OCI-LY3 (cell line): ENCODE measurements at regions not wholly inside any gene's neighbourhood (a gene's known extent, or its start where the extent isn't known, plus 50 kb on each side); places are given as distances from the start of the nearest gene placed in this dataset.

Experiments
- CTCF ChIP-seq: fragments of 200-600, 300-600 bp; sonication (generic); IDR thresholded peaks from 2 replicates; pipeline ENCODE4 v1.5.1; 2014; ENCODE audit warnings: antibody characterized with exemption, low read length, low read depth
- EZH2phosphoT487 ChIP-seq: fragments of 200-600 bp; shearing (Covaris generic); IDR thresholded peaks from 2 replicates; pipeline ENCODE4 v1.6.1; 2018; ENCODE audit warnings: antibody characterized with exemption, mixed run types, low read depth

DNA sequence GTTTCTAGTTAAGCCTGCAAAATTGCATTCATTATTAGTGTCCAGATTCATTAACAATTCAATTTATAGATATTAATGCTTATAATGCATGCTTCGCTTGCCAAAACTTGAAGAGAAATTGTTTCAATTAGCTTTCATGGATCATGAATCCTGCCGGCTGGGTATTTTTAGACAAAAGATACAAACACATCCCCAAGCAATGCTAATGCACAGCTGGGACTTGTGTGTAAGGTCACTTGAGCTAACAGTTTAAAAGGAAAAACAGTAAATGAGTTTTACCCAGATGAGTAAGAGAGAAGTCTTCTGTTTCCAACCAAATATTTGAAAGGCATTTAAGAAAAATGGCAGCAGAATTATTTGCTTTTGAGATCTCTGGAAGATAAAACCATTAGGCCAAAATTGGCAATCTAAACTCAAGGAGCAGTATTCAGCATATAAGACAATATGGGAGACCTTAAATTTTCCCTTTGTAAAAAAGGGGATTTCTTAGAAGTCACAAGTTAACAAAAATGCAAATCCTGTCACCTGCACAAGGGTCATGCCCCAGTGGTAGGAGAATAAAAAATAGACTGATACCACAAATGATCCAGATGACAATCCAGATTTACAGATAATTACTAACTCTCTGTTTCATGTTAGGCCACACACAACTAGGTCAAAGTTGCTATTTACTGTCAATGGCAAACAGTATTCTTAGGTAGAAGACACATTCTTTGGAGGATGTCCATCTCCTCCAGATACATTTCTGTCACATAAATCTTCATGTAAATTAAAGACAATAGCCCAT is 418.4 kb upstream of the PMFBP1 start:
- TF ChIP-seq CTCF = no peak
- TF ChIP-seq EZH2phosphoT487 = no peak
